PC-9 (cell line): ENCODE measurements at regions not wholly inside any gene's neighbourhood (a gene's known extent, or its start where the extent isn't known, plus 50 kb on each side); places are given as distances from the start of the nearest gene placed in this dataset.

Experiments
- BruUV-seq: library from RNA; stranded (reverse); fragments of 400-500 nt; replicated peaks from 2 replicates; lab custom pipeline; 2021; lab: Mats Ljungman, UMichigan
- CTCF ChIA-PET: fragments of 300-600 bp; sonication (Branson Sonifier 250); formaldehyde crosslinking; loops from one replicate; lab custom pipeline; 2022; ENCODE audit warnings: antibody characterized with exemption; lab: Charles Lee
- POLR2A ChIA-PET: fragments of 300-600 bp; sonication (Branson Sonifier 250); formaldehyde crosslinking; loops from one replicate; lab custom pipeline; 2022; ENCODE audit warnings: antibody characterized with exemption; ENCODE audit not compliant: unreplicated experiment; lab: Charles Lee
- DNase-seq, 2 experiments: peaks; one replicate each; pipeline versions ENCODE4 v3.0.0 to v3.0.0-alpha.2; 2015 to 2022; ENCODE audit warnings: mixed read lengths in 1 of 2
- H2AFZ ChIP-seq: fragments of 200-600 bp; sonication (generic); 2 replicates; pipeline ENCODE4 v1.8.1; 2017; ENCODE audit warnings: antibody characterized with exemption
- H3F3A ChIP-seq: fragments of 200-600 bp; sonication (generic); 2 replicates; pipeline ENCODE4 v1.8.1; 2017; ENCODE audit warnings: antibody characterized with exemption, mild to moderate bottlenecking, low read depth; ENCODE audit not compliant: insufficient read depth
- H3K27ac ChIP-seq: fragments of 200-600 bp; sonication (generic); 2 replicates; pipeline ENCODE4 v1.6.1; 2016; ENCODE audit warnings: mixed run types
- H3K27me3 ChIP-seq: fragments of 200-600 bp; sonication (generic); 2 replicates; pipeline ENCODE4 v1.6.1; 2016; ENCODE audit warnings: low read depth, mixed run types; ENCODE audit not compliant: insufficient read depth
- H3K36me3 ChIP-seq: fragments of 200-600 bp; sonication (generic); 2 replicates; pipeline ENCODE4 v1.6.1; 2016; ENCODE audit warnings: low read depth, mixed run types
- H3K4me1 ChIP-seq: fragments of 200-600 bp; sonication (generic); replicated peaks from 2 replicates; pipeline ENCODE4 v1.6.1; 2016; ENCODE audit warnings: mixed run types; ENCODE audit not compliant: insufficient read depth
- H3K4me2 ChIP-seq: fragments of 200-600 bp; sonication (generic); 2 replicates; pipeline ENCODE4 v1.6.1; 2017; ENCODE audit warnings: mixed run types
- H3K4me3 ChIP-seq: fragments of 200-600 bp; sonication (generic); 2 replicates; pipeline ENCODE4 v1.6.1; 2016; ENCODE audit warnings: mixed run types
- H3K79me2 ChIP-seq: fragments of 200-600 bp; sonication (generic); 2 replicates; pipeline ENCODE4 v1.6.1; 2017; ENCODE audit warnings: low read depth, mixed run types
- H3K9me2 ChIP-seq: fragments of 200-600 bp; sonication (generic); 2 replicates; pipeline ENCODE4 v1.8.1; 2017; ENCODE audit warnings: mild to moderate bottlenecking; ENCODE audit not compliant: insufficient read depth
- H3K9me3 ChIP-seq: fragments of 200-600 bp; sonication (generic); 2 replicates; pipeline ENCODE4 v1.8.1; 2016; ENCODE audit warnings: low read depth; ENCODE audit not compliant: insufficient read depth
- H4K20me1 ChIP-seq: fragments of 200-600 bp; sonication (generic); 2 replicates; pipeline ENCODE4 v1.8.1; 2017; ENCODE audit not compliant: insufficient read depth
- EZH2 ChIP-seq: fragments of 200-600 bp; sonication (generic); IDR thresholded peaks from 2 replicates; pipeline ENCODE4 v1.8.0; 2017; ENCODE audit warnings: antibody characterized with exemption, low read depth
- intact Hi-C: fragments of 100-400 bp; cut with micrococcal nuclease; formaldehyde crosslinking; loops from one replicate; pipeline ENCODE4 v1.10.0; 2022; ENCODE audit not compliant: unreplicated experiment
- TF ChIP-seq, protein P1 (sequence below): fragments of 200-600 bp; sonication (generic); conservative IDR thresholded peaks from 2 replicates; pipeline ENCODE4 v1.6.1; 2017; ENCODE audit warnings: mixed run types, antibody characterized with exemption, mild to moderate bottlenecking, moderate library complexity

DNA sequence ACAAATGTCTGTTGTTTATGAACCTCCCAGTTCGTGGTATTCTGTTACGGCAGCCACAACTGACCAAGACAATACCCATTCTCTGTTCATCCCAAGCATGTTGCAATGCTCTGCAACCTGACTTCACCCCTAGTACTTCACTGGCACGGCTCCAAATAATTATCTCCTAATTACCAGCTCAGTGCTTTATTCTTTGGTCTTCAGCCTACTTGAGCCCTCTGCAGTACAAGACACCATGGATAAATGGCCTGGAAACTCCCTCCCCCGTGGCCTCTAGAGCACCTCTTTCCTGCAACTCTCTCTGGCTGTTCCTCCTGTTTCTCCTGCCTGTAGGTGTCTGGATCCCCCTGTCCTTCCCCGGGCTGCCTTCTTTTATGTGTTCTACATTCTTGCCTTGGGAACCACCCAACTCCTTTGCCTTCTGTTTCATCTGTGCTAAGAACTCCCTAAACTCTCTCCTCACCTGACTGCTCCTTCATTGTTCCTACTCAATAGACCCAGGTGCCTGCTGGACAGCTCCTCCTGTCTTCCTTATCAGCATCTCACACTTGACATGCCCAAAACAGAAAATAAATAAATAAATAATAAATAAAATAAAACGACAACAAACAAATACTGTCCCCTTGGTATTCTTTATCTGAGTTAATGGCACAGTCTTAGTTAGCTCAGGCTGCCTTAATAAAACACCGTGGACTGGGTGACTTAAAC, 200.4 kb upstream of the IPO5 start:
- Histone ChIP-seq H3K36me3 (no peaks in the 10 kb centered on the region), H3K4me3 (no peak overlapping the region), H3K9me2 (no peaks in the 10 kb centered on the region), H3K4me2 (no peak overlapping the region), H3F3A (no peaks in the 10 kb centered on the region), H3K9me3 (no peaks in the 10 kb centered on the region), H4K20me1 (no peaks in the 10 kb centered on the region), H3K27ac (no peak overlapping the region), H2AFZ (no peak overlapping the region), H3K4me1 (no peaks in the 10 kb centered on the region), H3K79me2 (no peaks in the 10 kb centered on the region), H3K27me3 (peaks cover 15% of the 10 kb centered on the region; the same call in 1 of the 2 replicates)
- TF ChIP-seq, protein P1, sequence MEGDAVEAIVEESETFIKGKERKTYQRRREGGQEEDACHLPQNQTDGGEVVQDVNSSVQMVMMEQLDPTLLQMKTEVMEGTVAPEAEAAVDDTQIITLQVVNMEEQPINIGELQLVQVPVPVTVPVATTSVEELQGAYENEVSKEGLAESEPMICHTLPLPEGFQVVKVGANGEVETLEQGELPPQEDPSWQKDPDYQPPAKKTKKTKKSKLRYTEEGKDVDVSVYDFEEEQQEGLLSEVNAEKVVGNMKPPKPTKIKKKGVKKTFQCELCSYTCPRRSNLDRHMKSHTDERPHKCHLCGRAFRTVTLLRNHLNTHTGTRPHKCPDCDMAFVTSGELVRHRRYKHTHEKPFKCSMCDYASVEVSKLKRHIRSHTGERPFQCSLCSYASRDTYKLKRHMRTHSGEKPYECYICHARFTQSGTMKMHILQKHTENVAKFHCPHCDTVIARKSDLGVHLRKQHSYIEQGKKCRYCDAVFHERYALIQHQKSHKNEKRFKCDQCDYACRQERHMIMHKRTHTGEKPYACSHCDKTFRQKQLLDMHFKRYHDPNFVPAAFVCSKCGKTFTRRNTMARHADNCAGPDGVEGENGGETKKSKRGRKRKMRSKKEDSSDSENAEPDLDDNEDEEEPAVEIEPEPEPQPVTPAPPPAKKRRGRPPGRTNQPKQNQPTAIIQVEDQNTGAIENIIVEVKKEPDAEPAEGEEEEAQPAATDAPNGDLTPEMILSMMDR = no peak
- TF ChIP-seq EZH2 = no peak
- DNase-seq = no peak
- no TSS peak for BruUV-seq
- intact Hi-C loops = no loop called here
- CTCF ChIA-PET = no interaction called here
- POLR2A ChIA-PET = no interaction called here

DNA sequence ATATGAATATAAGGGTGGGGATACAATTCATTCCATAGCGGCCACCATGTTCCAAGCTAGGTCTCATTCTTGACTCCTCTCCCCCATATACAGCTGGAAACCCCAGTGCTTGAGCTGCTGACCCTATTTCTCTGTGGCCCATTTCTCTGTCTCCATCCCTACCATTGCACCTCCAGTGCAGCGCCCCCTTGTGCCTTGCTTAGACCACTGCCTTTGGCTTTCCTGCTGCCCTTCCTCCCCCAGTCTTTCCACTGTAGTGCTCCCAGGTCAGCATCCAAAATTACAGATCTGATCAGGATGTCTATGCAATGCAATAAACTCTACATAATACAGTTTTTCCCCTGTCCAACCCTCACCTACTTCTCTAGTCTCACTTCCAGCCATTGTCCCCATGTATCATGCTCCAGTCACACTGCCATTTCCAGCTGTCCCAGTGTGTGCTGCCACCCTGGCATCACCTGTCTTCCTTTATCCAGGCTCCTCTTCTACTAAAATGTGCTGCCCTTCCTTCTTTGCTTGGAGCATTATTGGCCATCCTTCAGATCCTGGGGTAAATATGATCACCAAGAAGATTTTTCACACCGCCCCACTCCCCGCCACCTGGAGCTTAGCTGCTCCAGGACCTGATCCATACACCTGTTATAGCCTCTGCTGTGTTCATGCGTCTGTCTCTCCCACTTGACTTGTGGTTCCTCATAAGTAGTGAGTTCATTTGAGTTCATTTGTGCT, 199.4 kb upstream of the IPO5 start:
- Histone ChIP-seq H3F3A (no peaks in the 10 kb centered on the region), H3K9me3 (no peaks in the 10 kb centered on the region), H3K4me1 (no peaks in the 10 kb centered on the region), H3K4me3 (no peak overlapping the region), H2AFZ (no peak overlapping the region), H3K27ac (no peak overlapping the region), H3K27me3 (peaks cover 15% of the 10 kb centered on the region; the same call in 1 of the 2 replicates), H3K79me2 (no peaks in the 10 kb centered on the region), H3K36me3 (no peaks in the 10 kb centered on the region), H4K20me1 (no peaks in the 10 kb centered on the region), H3K9me2 (no peaks in the 10 kb centered on the region), H3K4me2 (no peak overlapping the region)
- BruUV-seq = no TSS peak
- intact Hi-C loops = no loop called here
- TF ChIP-seq, protein P1 = 0 out of 2 replicates have a peak, but pooled peaks have one; percentile 19
- TF ChIP-seq EZH2 = no peak
- POLR2A ChIA-PET = no interaction called here
- no peak for DNase-seq
- CTCF ChIA-PET = no interaction called here

DNA sequence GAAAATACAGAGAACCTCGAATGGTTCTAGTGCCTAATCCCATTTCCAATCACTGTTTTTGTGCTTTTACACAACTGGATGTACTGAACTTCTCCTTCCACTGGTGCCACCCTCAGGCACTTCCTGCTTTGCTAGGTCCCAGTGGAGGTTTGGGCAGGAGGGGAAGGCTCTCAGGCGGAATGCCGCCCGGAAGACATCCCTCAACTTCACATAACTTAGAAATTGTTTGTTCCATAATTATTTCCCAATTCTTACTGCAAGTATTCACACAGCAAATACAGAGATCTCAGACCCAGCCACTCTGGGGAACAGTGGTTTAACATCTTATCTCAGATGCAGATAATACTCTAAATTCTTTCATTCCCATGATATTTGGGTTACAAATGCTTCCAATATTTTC, 195.7 kb upstream of the IPO5 start:
- Histone ChIP-seq H3K79me2 (no peaks in the 10 kb centered on the region), H2AFZ (no peak overlapping the region), H3K27ac (no peak overlapping the region), H3K4me2 (no peak overlapping the region), H3K36me3 (no peaks in the 10 kb centered on the region), H3K27me3 (peaks cover 17% of the 10 kb centered on the region; the same call in 1 of the 2 replicates), H3K9me3 (no peaks in the 10 kb centered on the region), H3K9me2 (no peaks in the 10 kb centered on the region), H3F3A (no peaks in the 10 kb centered on the region), H3K4me1 (no peaks in the 10 kb centered on the region), H3K4me3 (no peak overlapping the region), H4K20me1 (no peaks in the 10 kb centered on the region)
- POLR2A ChIA-PET = no interaction called here
- BruUV-seq = no TSS peak
- CTCF ChIA-PET = no interaction called here
- TF ChIP-seq EZH2 = no peak
- TF ChIP-seq, protein P1 = no peak
- no peak for DNase-seq
- intact Hi-C loops = no loop called here
